Uterus (tissue), 3 donors: ENCODE measurements at regions not wholly inside any gene's neighbourhood (a gene's known extent, or its start where the extent isn't known, plus 50 kb on each side); places are given as distances from the start of the nearest gene placed in this dataset.

ENCODE experiments used
- DNase-seq, 2 donors: peaks; one replicate each; pipeline ENCODE4 v3.0.0-alpha.2; 2019 to 2020
- H3K27ac ChIP-seq, 2 donors: fragments of 200-600 bp; sonication (generic); 1 replicate in 1 of 2; 2 replicates in 1 of 2; pipeline ENCODE4 v1.5.1; 2016 to 2018
- H3K27me3 ChIP-seq, 2 donors: fragments of 200-600 bp; sonication (generic); one replicate each; pipeline ENCODE4 v1.5.1; 2018 to 2019; ENCODE audit warnings: control low read depth in 1 of 2
- H3K36me3 ChIP-seq, 2 donors: fragments of 200-600 bp; sonication (generic); one replicate each; pipeline ENCODE4 v1.5.1; 2019; ENCODE audit warnings: control low read depth in 1 of 2
- H3K4me1 ChIP-seq, 2 donors: fragments of 200-600 bp; sonication (generic); one replicate each; pipeline ENCODE4 v1.5.1; 2018 to 2019; ENCODE audit warnings: control low read depth in 1 of 2
- H3K4me3 ChIP-seq, 2 donors: fragments of 200-600 bp; sonication (generic); 1 replicate in 1 of 2; 2 replicates in 1 of 2; pipeline ENCODE4 v1.5.1; 2018 to 2019; ENCODE audit warnings: mild to moderate bottlenecking in 1 of 2
- H3K9me3 ChIP-seq, 2 donors: fragments of 200-600 bp; sonication (generic); one replicate each; pipeline ENCODE4 v1.5.1; 2019; ENCODE audit warnings: control low read depth in 1 of 2
- POLR2A ChIP-seq, 2 donors: fragments of 450-650 bp; IDR thresholded peaks; one replicate each; pipeline ENCODE4 v1.6.1; 2016; ENCODE audit warnings: antibody characterized with exemption in 2 of 2, mild to moderate bottlenecking in 1 of 2, moderate library complexity in 1 of 2
- intact Hi-C: fragments of 100-400 bp; cut with DNase I; formaldehyde crosslinking; loops from one replicate; pipeline ENCODE4 v1.15.1; 2023; ENCODE audit warnings: low total_unique reads
- TF ChIP-seq, protein P1 (sequence below), 4 experiments: fragments of 200-600 bp in 2 of 4; fragments of 450-650 bp in 2 of 4; sonication (generic) in 2 of 4; IDR thresholded peaks; one replicate each; pipeline ENCODE4 v1.5.1; 2016 to 2019; ENCODE audit warnings: antibody characterized with exemption in 4 of 4, mild to moderate bottlenecking in 2 of 4, moderate library complexity in 1 of 4
- donor health status: DM: yes; HTN: yes; CAD: no.

DNA sequence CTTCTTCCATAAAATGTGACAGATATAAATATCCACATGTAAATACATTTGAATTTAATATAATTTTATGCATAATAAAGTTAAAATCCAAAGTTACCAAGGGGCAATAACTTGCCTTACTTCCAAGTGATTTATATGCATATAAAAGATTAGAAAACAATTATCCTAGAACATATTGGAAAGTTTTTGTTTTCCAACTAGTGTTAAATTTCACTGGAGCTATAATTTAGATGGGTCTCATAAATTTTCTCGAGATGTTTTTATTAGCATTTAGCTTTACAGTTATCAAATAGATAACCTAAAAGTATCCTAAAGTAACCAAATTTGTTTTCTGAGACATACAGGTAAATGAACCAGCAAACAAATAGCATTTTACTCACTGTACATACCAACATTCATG is 225.3 kb downstream of the SPRY2 start:
- H3K4me3 ChIP-seq = no peak overlapping the region
- H3K4me1 ChIP-seq = no peaks in the 10 kb centered on the region
- no peaks in the 10 kb centered on the region for H3K36me3 ChIP-seq
- H3K9me3 ChIP-seq = no peaks in the 10 kb centered on the region
- H3K27ac ChIP-seq = no peak overlapping the region
- no peaks in the 10 kb centered on the region for H3K27me3 ChIP-seq
- TF ChIP-seq, protein P1, sequence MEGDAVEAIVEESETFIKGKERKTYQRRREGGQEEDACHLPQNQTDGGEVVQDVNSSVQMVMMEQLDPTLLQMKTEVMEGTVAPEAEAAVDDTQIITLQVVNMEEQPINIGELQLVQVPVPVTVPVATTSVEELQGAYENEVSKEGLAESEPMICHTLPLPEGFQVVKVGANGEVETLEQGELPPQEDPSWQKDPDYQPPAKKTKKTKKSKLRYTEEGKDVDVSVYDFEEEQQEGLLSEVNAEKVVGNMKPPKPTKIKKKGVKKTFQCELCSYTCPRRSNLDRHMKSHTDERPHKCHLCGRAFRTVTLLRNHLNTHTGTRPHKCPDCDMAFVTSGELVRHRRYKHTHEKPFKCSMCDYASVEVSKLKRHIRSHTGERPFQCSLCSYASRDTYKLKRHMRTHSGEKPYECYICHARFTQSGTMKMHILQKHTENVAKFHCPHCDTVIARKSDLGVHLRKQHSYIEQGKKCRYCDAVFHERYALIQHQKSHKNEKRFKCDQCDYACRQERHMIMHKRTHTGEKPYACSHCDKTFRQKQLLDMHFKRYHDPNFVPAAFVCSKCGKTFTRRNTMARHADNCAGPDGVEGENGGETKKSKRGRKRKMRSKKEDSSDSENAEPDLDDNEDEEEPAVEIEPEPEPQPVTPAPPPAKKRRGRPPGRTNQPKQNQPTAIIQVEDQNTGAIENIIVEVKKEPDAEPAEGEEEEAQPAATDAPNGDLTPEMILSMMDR (IDR thresholded peaks at IDR 0.05) = no peak
- no peak for TF ChIP-seq POLR2A (IDR thresholded peaks at IDR 0.05)
- DNase-seq = no peak
- intact Hi-C loops = no loop called here

DNA sequence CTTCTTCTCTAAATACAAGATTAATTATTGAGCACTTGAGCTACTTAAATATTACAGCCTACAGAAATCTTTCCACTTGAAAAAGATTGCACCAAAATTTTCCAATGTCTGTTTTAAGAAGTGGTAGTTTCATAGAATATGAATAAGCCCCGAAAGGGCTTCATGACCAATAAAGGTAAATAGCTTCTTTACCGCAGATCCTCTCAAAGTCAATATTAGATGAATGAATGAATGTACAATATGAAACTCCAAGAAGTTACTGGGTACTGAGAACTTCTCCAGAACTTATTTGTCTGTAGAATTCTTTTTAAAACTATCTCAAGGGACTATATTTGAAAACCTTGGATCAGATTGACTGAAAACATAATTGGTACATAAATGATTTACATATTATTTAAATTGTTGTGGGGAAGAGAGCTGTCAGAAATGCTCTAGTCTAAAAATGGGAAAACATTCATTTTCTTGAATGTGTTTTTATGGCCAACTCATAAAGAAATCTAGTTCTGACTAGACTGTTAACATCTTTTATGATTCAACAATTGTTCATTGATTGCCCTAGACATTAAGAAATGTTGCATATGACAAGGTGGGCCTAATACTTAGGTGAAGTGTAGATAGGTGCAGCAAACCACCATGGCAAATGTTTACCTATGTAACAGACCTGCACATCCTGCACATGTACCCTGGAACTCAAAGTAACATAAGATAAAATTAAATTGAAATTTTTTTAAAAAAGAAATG is 227.0 kb downstream of the SPRY2 start:
- DNase-seq = no peak
- no peak for TF ChIP-seq POLR2A (IDR thresholded peaks at IDR 0.05)
- TF ChIP-seq, protein P1 (IDR thresholded peaks at IDR 0.05) = no peak
- no peak overlapping the region for H3K27ac ChIP-seq
- H3K27me3 ChIP-seq = no peaks in the 10 kb centered on the region
- intact Hi-C loops = no loop called here
- H3K36me3 ChIP-seq = no peaks in the 10 kb centered on the region
- no peaks in the 10 kb centered on the region for H3K4me1 ChIP-seq
- no peaks in the 10 kb centered on the region for H3K9me3 ChIP-seq
- H3K4me3 ChIP-seq = no peak overlapping the region

DNA sequence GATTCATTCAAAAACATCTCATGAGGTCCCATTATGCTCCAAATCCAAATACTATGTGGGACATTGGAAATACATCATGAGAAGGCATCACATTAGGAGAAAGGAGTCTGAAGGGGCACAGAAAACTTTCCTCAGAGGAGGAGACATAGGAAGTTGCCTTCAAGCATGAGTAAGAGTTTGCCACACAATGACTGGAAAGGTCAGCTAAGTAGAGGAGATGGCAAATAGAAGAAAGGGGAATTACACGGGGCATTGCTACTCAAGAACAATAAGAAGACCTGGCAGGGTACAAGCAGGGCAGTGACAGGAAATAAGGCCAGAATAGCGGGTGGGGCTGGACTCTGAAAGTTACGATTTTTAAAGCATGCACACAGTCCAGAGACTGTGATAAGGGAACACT is 231.6 kb downstream of the SPRY2 start:
- Histone ChIP-seq H3K27ac (no peak overlapping the region), H3K36me3 (no peaks in the 10 kb centered on the region), H3K4me3 (no peak overlapping the region), H3K4me1 (no peaks in the 10 kb centered on the region), H3K27me3 (no peaks in the 10 kb centered on the region), H3K9me3 (no peaks in the 10 kb centered on the region)
- TF ChIP-seq, protein P1 (IDR thresholded peaks at IDR 0.05) = no peak
- TF ChIP-seq POLR2A (IDR thresholded peaks at IDR 0.05) = no peak
- intact Hi-C loops = no loop called here
- DNase-seq = no peak

DNA sequence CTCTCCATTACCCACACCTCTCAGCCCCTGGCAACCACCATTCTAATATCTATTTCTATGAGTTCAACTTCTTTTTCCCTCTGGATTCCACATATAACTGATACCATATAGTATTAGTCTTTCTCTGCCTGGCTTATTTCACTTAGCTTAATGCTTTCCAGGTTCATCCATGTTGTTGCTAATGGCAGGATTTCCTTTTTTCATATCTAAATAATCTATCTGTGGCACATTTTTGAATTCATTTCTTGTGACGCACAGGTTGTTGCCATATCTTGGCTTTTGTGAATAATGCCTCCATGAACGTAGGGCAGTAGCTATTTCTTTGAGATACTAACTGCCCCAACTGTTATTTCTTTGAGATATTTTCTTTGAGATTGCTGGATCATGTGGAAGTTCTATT is 235.6 kb downstream of the SPRY2 start:
- Histone ChIP-seq H3K36me3 (no peaks in the 10 kb centered on the region), H3K27ac (no peak overlapping the region), H3K4me1 (no peaks in the 10 kb centered on the region), H3K9me3 (no peaks in the 10 kb centered on the region), H3K27me3 (no peaks in the 10 kb centered on the region), H3K4me3 (no peak overlapping the region)
- DNase-seq = no peak
- intact Hi-C loops = no loop called here
- no peak for TF ChIP-seq POLR2A (IDR thresholded peaks at IDR 0.05)
- TF ChIP-seq, protein P1 (IDR thresholded peaks at IDR 0.05) = no peak

DNA sequence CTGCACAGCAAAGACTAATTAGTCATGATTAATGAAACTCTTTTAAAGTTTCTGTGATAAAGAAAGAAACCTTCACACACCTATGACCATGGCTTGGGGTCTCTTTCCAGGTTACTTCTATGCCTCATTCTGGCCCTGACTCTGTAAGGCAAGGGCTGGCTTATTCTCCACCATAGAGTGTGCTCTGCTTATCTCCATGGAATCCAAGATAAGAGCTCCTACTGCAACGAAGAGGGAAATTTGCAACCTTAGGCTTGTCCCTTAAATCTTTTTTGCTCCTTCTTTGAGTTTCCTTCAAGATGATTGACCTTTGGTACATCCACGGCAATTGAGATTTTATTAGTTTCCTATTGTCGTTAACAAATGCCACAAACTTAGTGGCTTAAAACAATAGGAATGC is 239.9 kb downstream of the SPRY2 start:
- intact Hi-C loops = no loop called here
- TF ChIP-seq POLR2A (IDR thresholded peaks at IDR 0.05) = no peak
- TF ChIP-seq, protein P1 (IDR thresholded peaks at IDR 0.05) = no peak
- no peaks in the 10 kb centered on the region for H3K9me3 ChIP-seq
- no peak overlapping the region for H3K27ac ChIP-seq
- H3K36me3 ChIP-seq = no peaks in the 10 kb centered on the region
- no peaks in the 10 kb centered on the region for H3K27me3 ChIP-seq
- DNase-seq = no peak
- no peaks in the 10 kb centered on the region for H3K4me1 ChIP-seq
- H3K4me3 ChIP-seq = no peak overlapping the region
